IMR-90 (cell line): ENCODE measurements at regions not wholly inside any gene's neighbourhood (a gene's known extent, or its start where the extent isn't known, plus 50 kb on each side); places are given as distances from the start of the nearest gene placed in this dataset.

Experiments used
- ATAC-seq: fragments of 200-7000 bp; cut with Tn5 transposase; 2 replicates; pipeline ENCODE4 v1.9.1; 2020; ENCODE audit warnings: low read depth, mild to moderate bottlenecking, moderate library complexity
- BruUV-seq: library from RNA; stranded (reverse); fragments of 400-500 nt; replicated peaks from 2 replicates; lab custom pipeline; 2021; lab: Mats Ljungman, UMichigan
- CTCF ChIA-PET: fragments of 300-600 bp; formaldehyde crosslinking; extraction: SDS; loops from one replicate; lab custom pipeline; 2021; ENCODE audit warnings: antibody characterized with exemption; lab: Yijun Ruan, JAX
- POLR2A ChIA-PET: fragments of 300-600 bp; sonication (Branson Sonifier 250); formaldehyde crosslinking; loops from one replicate; lab custom pipeline; 2022; ENCODE audit warnings: antibody characterized with exemption; ENCODE audit not compliant: unreplicated experiment; lab: Charles Lee
- DNase-seq: peaks from one replicate; pipeline ENCODE4 v3.0.0; 2013
- H2AFZ ChIP-seq: replicated peaks from 2 replicates; pipeline ENCODE3; 2013; ENCODE audit warnings: low read length, mild to moderate bottlenecking; ENCODE audit not compliant: poor library complexity
- H2AK5ac ChIP-seq: 2 replicates; pipeline ENCODE4 v1.6.1; 2013; ENCODE audit warnings: low read depth, low read length, inconsistent platforms
- H2AK9ac ChIP-seq: replicated peaks from 2 replicates; pipeline ENCODE3; 2013; ENCODE audit warnings: mild to moderate bottlenecking, low read depth, low read length, moderate library complexity; ENCODE audit not compliant: poor library complexity
- H2BK120ac ChIP-seq: 2 replicates; pipeline ENCODE4 v1.6.1; 2013; ENCODE audit warnings: low read depth, low read length, inconsistent platforms
- H2BK15ac ChIP-seq: 3 replicates; pipeline ENCODE4 v1.6.1; 2013; ENCODE audit warnings: low read depth, low read length, inconsistent platforms
- H2BK20ac ChIP-seq: 2 replicates; pipeline ENCODE4 v1.6.1; 2013; ENCODE audit warnings: low read depth, mild to moderate bottlenecking, inconsistent platforms, low read length, moderate library complexity
- H2BK5ac ChIP-seq: 2 replicates; pipeline ENCODE4 v1.6.1; 2013; ENCODE audit warnings: mild to moderate bottlenecking, low read depth, low read length, inconsistent platforms; ENCODE audit not compliant: poor library complexity, severe bottlenecking
- H3K14ac ChIP-seq: replicated peaks from 2 replicates; pipeline ENCODE4 v1.6.1; 2013; ENCODE audit warnings: low read depth, low read length, inconsistent platforms
- H3K18ac ChIP-seq: 2 replicates; pipeline ENCODE4 v1.6.1; 2013; ENCODE audit warnings: low read depth, low read length, control low read depth
- H3K23ac ChIP-seq: 2 replicates; pipeline ENCODE4 v1.6.1; 2013; ENCODE audit warnings: low read depth, low read length, inconsistent platforms
- H3K27ac ChIP-seq: 2 replicates; pipeline ENCODE4 v1.5.1; 2013; ENCODE audit warnings: mild to moderate bottlenecking, control low read depth, low read length; ENCODE audit not compliant: insufficient read depth
- H3K27me3 ChIP-seq: 2 replicates; pipeline ENCODE4 v1.6.1; 2013; ENCODE audit warnings: low read length; ENCODE audit not compliant: control insufficient read depth, insufficient read depth
- H3K36me3 ChIP-seq: 2 replicates; pipeline ENCODE4 v1.6.1; 2013; ENCODE audit warnings: low read length, mixed read lengths; ENCODE audit not compliant: control insufficient read depth, insufficient read depth
- H3K4ac ChIP-seq: 2 replicates; pipeline ENCODE4 v1.6.1; 2013; ENCODE audit warnings: low read depth, low read length, inconsistent platforms
- H3K4me1 ChIP-seq: 2 replicates; pipeline ENCODE4 v1.6.1; 2013; ENCODE audit warnings: low read length, mixed read lengths; ENCODE audit not compliant: control insufficient read depth, insufficient read depth
- H3K4me2 ChIP-seq: 2 replicates; pipeline ENCODE4 v1.6.1; 2013; ENCODE audit warnings: low read depth, mild to moderate bottlenecking, control low read depth, low read length, moderate library complexity
- H3K4me3 ChIP-seq: 2 replicates; pipeline ENCODE4 v1.5.1; 2013; ENCODE audit warnings: low read depth, mild to moderate bottlenecking, control low read depth, low read length, moderate library complexity; ENCODE audit not compliant: insufficient read depth
- H3K56ac ChIP-seq: 2 replicates; pipeline ENCODE4 v1.6.1; 2013; ENCODE audit warnings: low read length, inconsistent platforms; ENCODE audit not compliant: insufficient read depth; ENCODE audit errors: extremely low read depth
- H3K79me1 ChIP-seq, 2 experiments: 2 replicates each; pipeline ENCODE4 v1.6.1; 2013; ENCODE audit warnings: low read length in 2 of 2, inconsistent platforms in 1 of 2, low read depth in 1 of 2
- H3K9ac ChIP-seq: 2 replicates; pipeline ENCODE4 v1.6.1; 2013; ENCODE audit warnings: low read depth, low read length, control low read depth
- H3K9me1 ChIP-seq: 2 replicates; pipeline ENCODE4 v1.6.1; 2013; ENCODE audit warnings: low read length, inconsistent platforms; ENCODE audit not compliant: insufficient read depth
- H3K9me3 ChIP-seq: 2 replicates; pipeline ENCODE4 v1.6.1; 2013; ENCODE audit warnings: low read length; ENCODE audit not compliant: control insufficient read depth, insufficient read depth
- H4K20me1 ChIP-seq: 2 replicates; pipeline ENCODE4 v1.6.1; 2013; ENCODE audit warnings: low read length, inconsistent platforms; ENCODE audit not compliant: insufficient read depth
- H4K5ac ChIP-seq: 2 replicates; pipeline ENCODE4 v1.6.1; 2013; ENCODE audit warnings: mild to moderate bottlenecking, low read depth, low read length, control low read depth
- H4K8ac ChIP-seq, 2 experiments: 2 replicates each; pipeline ENCODE4 v1.6.1; 2013; ENCODE audit warnings: low read depth in 2 of 2, low read length in 2 of 2, control low read depth in 1 of 2, inconsistent platforms in 1 of 2
- H4K91ac ChIP-seq: 2 replicates; pipeline ENCODE4 v1.6.1; 2013; ENCODE audit warnings: low read depth, low read length, inconsistent platforms; ENCODE audit not compliant: insufficient read depth
- BHLHE40 ChIP-seq: fragments of 150-350 bp; IDR thresholded peaks from 2 replicates; pipeline ENCODE4 v1.6.1; 2016; ENCODE audit warnings: mild to moderate bottlenecking, low read depth, low read length
- CEBPB ChIP-seq: IDR thresholded peaks from 2 replicates; pipeline ENCODE4 v1.6.1; 2012; ENCODE audit warnings: low read depth, low read length, improper control_type of control experiment
- CTCF ChIP-seq: conservative IDR thresholded peaks from 2 replicates; pipeline ENCODE4 v1.5.1; 2012; ENCODE audit warnings: mild to moderate bottlenecking, low read depth, low read length, improper control_type of control experiment
- ELK1 ChIP-seq: fragments of 150-350 bp; IDR thresholded peaks from 2 replicates; pipeline ENCODE4 v1.6.1; 2016; ENCODE audit warnings: low read depth, mild to moderate bottlenecking, low read length, moderate library complexity, borderline replicate concordance
- FOS ChIP-seq: fragments of 150-350 bp; IDR thresholded peaks from 2 replicates; pipeline ENCODE4 v1.6.1; 2016; ENCODE audit warnings: low read depth, low read length
- NFE2L2 ChIP-seq: fragments of 150-350 bp; IDR thresholded peaks from 2 replicates; pipeline ENCODE4 v1.6.1; 2016; ENCODE audit warnings: low read depth, mild to moderate bottlenecking, low read length
- POLR2A ChIP-seq: IDR thresholded peaks from 2 replicates; pipeline ENCODE4 v1.6.1; 2012; ENCODE audit warnings: mild to moderate bottlenecking, low read depth, low read length
- RAD21 ChIP-seq: IDR thresholded peaks from 2 replicates; pipeline ENCODE4 v1.6.1; 2012; ENCODE audit warnings: low read length, improper control_type of control experiment
- RFX5 ChIP-seq: IDR thresholded peaks from 2 replicates; pipeline ENCODE4 v1.8.0; 2012; ENCODE audit warnings: low read depth, mild to moderate bottlenecking, low read length, moderate library complexity
- WGBS, 2 experiments: methylation state at CpG; one replicate each; pipeline versions ENCODE4 v1.1.5 to v1.1.7; 2013; ENCODE audit warnings: missing lambda C conversion rate in 2 of 2; ENCODE audit not compliant: insufficient read length in 1 of 2; ENCODE audit errors: extremely low coverage in 2 of 2; 5-methylcytosine and 5-hydroxymethylcytosine counted together
- dilution Hi-C: fragments of 300-500 bp; cut with HindIII; formaldehyde crosslinking; loops from one replicate; pipeline ENCODE4 v1.14.3; 2018; ENCODE audit warnings: low sequenced_read_pairs; ENCODE audit not compliant: unreplicated experiment
- in situ Hi-C: fragments of 300-500 bp; cut with MboI; formaldehyde crosslinking; loops from 3 replicates; pipeline ENCODE4 v1.14.3; 2019; ENCODE audit warnings: low sequenced_read_pairs, inconsistent platforms, mixed read lengths
- intact Hi-C: fragments of 100-400 bp; cut with micrococcal nuclease; formaldehyde crosslinking; loops from 2 replicates; pipeline ENCODE4 v1.10.0; 2022

GRCh38 chr5:3116366-3116765 is 364.9 kb upstream of the IRX2 start:
- no peaks in the 10 kb centered on the region for H4K20me1 ChIP-seq
- no peak overlapping the region for H2BK20ac ChIP-seq
- no peak for DNase-seq
- in situ Hi-C loops (no loop called here), intact Hi-C loops (no loop called here), dilution Hi-C loops (no loop called here)
- no peak overlapping the region for H2BK15ac ChIP-seq
- H3K4me2 ChIP-seq, result no peak overlapping the region
- WGBS, 2 experiments, result no CpG with 5 or more reads among the region's 23 CpGs
- H2BK120ac ChIP-seq, result no peak overlapping the region
- TF ChIP-seq RFX5 (no peak), FOS (no peak), CEBPB (no peak), BHLHE40 (no peak), POLR2A (no peak), CTCF (no peak), NFE2L2 (no peak), ELK1 (no peak), RAD21 (no peak)
- H3K4ac ChIP-seq, result no peak overlapping the region
- no peak overlapping the region for H2BK5ac ChIP-seq
- H3K23ac ChIP-seq, result no peak overlapping the region
- H3K9me1 ChIP-seq, result no peaks in the 10 kb centered on the region
- no peak overlapping the region for H3K56ac ChIP-seq
- POLR2A ChIA-PET, result no interaction called here
- H2AK9ac ChIP-seq, result no peak overlapping the region
- H3K27me3 ChIP-seq, result no peaks in the 10 kb centered on the region
- H3K9me3 ChIP-seq, result peaks cover 18% of the 10 kb centered on the region
- H2AFZ ChIP-seq, result no peak overlapping the region
- no peak overlapping the region for H4K5ac ChIP-seq
- no peaks in the 10 kb centered on the region for H3K4me1 ChIP-seq
- H4K91ac ChIP-seq, result no peak overlapping the region
- no peak for ATAC-seq
- no peak overlapping the region for H3K4me3 ChIP-seq
- H3K18ac ChIP-seq, result no peak overlapping the region
- H4K8ac ChIP-seq, result no peak overlapping the region
- no peaks in the 10 kb centered on the region for H3K79me1 ChIP-seq
- CTCF ChIA-PET, result no interaction called here
- no TSS peak for BruUV-seq
- no peak overlapping the region for H3K14ac ChIP-seq
- no peaks in the 10 kb centered on the region for H3K36me3 ChIP-seq
- no peak overlapping the region for H2AK5ac ChIP-seq
- no peak overlapping the region for H3K27ac ChIP-seq
- no peak overlapping the region for H3K9ac ChIP-seq
